ENCODE measurements at regions not wholly inside any gene's neighbourhood (a gene's known extent, or its start where the extent isn't known, plus 50 kb on each side); places are given as distances from the start of the nearest gene placed in this dataset.

- Histone ChIP-seq H3K4me3 (ENCODE audit: insufficient read depth, low read depth, low read length) (no peak overlapping the region), H4K5ac (ENCODE audit: low read depth, low read length) (no peak overlapping the region), H4K20me1 (ENCODE audit: insufficient read depth, low read length) (no peaks in the 10 kb centered on the region), H3K18ac (ENCODE audit: low read depth, low read length) (no peak overlapping the region), H2AK9ac (replicated peaks; ENCODE audit: low read depth, low read length, poor library complexity) (no peak overlapping the region), H3K9me1 (ENCODE audit: insufficient read depth, low read length) (no peaks in the 10 kb centered on the region), H3K56ac (ENCODE audit: extremely low read depth, insufficient read depth, low read length) (no peak overlapping the region), H3K4me1 (ENCODE audit: control insufficient read depth, insufficient read depth, low read length) (no peaks in the 10 kb centered on the region), H2BK15ac (ENCODE audit: low read depth, low read length) (no peak overlapping the region), H2AFZ (replicated peaks; ENCODE audit: low read length, poor library complexity) (no peak overlapping the region), H3K27ac (ENCODE audit: insufficient read depth, low read length) (no peak overlapping the region), H4K91ac (ENCODE audit: insufficient read depth, low read depth, low read length) (no peak overlapping the region), H3K27me3 (ENCODE audit: control insufficient read depth, insufficient read depth, low read length) (no peaks in the 10 kb centered on the region), H3K36me3 (ENCODE audit: control insufficient read depth, insufficient read depth, low read length) (no peaks in the 10 kb centered on the region), H2BK120ac (ENCODE audit: low read depth, low read length) (no peak overlapping the region), H3K4me2 (ENCODE audit: low read depth, low read length) (no peak overlapping the region), H2AK5ac (ENCODE audit: low read depth, low read length) (no peak overlapping the region), H3K79me1 (ENCODE audit: low read depth in 1 of 2, low read length in 2 of 2) (no peaks in the 10 kb centered on the region), H4K8ac (ENCODE audit: low read depth in 2 of 2, low read length in 2 of 2) (no peak overlapping the region), H3K9ac (ENCODE audit: low read depth, low read length) (no peak overlapping the region), H3K14ac (replicated peaks; ENCODE audit: low read depth, low read length) (no peak overlapping the region), H3K23ac (ENCODE audit: low read depth, low read length) (no peak overlapping the region), H2BK5ac (ENCODE audit: low read depth, low read length, poor library complexity, severe bottlenecking) (no peak overlapping the region), H3K4ac (ENCODE audit: low read depth, low read length) (no peak overlapping the region), H2BK20ac (ENCODE audit: low read depth, low read length) (no peak overlapping the region), H3K9me3 (ENCODE audit: control insufficient read depth, insufficient read depth, low read length) (no peaks in the 10 kb centered on the region)
- in situ Hi-C loops (cut with MboI; ENCODE audit: low sequenced_read_pairs), result no loop called here
- no CpG with 5 or more reads among the region's 1 CpG for WGBS, 2 experiments (ENCODE audit: extremely low coverage in 2 of 2, insufficient read length in 1 of 2)
- POLR2A ChIA-PET (ENCODE audit: unreplicated experiment), result no interaction called here
- dilution Hi-C loops (cut with HindIII; ENCODE audit: low sequenced_read_pairs, unreplicated experiment), result no loop called here
- ATAC-seq (ENCODE audit: low read depth) (no peak), DNase-seq (no peak)
- no peak for TF ChIP-seq RCOR1 (IDR thresholded peaks at IDR 0.05; ENCODE audit: insufficient replicate concordance, low read length)
- intact Hi-C loops (cut with micrococcal nuclease), result no loop called here
- BruUV-seq (replicated peaks), result no TSS peak
- CTCF ChIA-PET, result interaction anchor here (1.2 kb wide), 1 partner anchor 10 kb away, joined by 3 read pairs; no protein-coding TSS in a partner anchor
These were observed 931.5 kb upstream of the FAT3 start for GRCh38 chr11:91293119-91293518.

All from IMR-90 (cell line).